NT2/D1 (cell line): ENCODE measurements at regions not wholly inside any gene's neighbourhood (a gene's known extent, or its start where the extent isn't known, plus 50 kb on each side); places are given as distances from the start of the nearest gene placed in this dataset.

ENCODE experiments used
- DNase-seq: peaks from one replicate; pipeline ENCODE4 v3.0.0-alpha.2; 2011; ENCODE audit warnings: low read depth, low spot score
- H3K27me3 ChIP-seq: 2 replicates; pipeline ENCODE4 v1.6.0; 2011; ENCODE audit warnings: mild to moderate bottlenecking; ENCODE audit not compliant: insufficient read length, insufficient read depth
- H3K36me3 ChIP-seq: 2 replicates; pipeline ENCODE4 v1.6.1; 2011; ENCODE audit warnings: mild to moderate bottlenecking, low read length, mixed read lengths; ENCODE audit not compliant: insufficient read depth, insufficient read length
- H3K4me1 ChIP-seq: 2 replicates; pipeline ENCODE4 v1.5.1; 2011; ENCODE audit not compliant: insufficient read depth, insufficient read length
- H3K4me3 ChIP-seq: 2 replicates; pipeline ENCODE4 v1.5.1; 2011; ENCODE audit warnings: low read depth; ENCODE audit not compliant: insufficient read length
- H3K9ac ChIP-seq: 2 replicates; pipeline ENCODE4 v1.6.0; 2011; ENCODE audit warnings: low read depth; ENCODE audit not compliant: insufficient read length
- H3K9me3 ChIP-seq: 2 replicates; pipeline ENCODE4 v1.5.1; 2011; ENCODE audit warnings: mild to moderate bottlenecking, low read length; ENCODE audit not compliant: insufficient read depth
- SUZ12 ChIP-seq: IDR thresholded peaks from 2 replicates; pipeline ENCODE4 v1.6.1; 2011; ENCODE audit not compliant: insufficient read length, insufficient read depth; ENCODE audit errors: extremely low read depth
- YY1 ChIP-seq: IDR thresholded peaks from 2 replicates; pipeline ENCODE4 v1.6.1; 2011; ENCODE audit not compliant: insufficient read length, insufficient read depth
- ZNF274 ChIP-seq: IDR thresholded peaks from 2 replicates; pipeline ENCODE4 v1.6.1; 2011; ENCODE audit warnings: mild to moderate bottlenecking, low read depth, low read length

DNA sequence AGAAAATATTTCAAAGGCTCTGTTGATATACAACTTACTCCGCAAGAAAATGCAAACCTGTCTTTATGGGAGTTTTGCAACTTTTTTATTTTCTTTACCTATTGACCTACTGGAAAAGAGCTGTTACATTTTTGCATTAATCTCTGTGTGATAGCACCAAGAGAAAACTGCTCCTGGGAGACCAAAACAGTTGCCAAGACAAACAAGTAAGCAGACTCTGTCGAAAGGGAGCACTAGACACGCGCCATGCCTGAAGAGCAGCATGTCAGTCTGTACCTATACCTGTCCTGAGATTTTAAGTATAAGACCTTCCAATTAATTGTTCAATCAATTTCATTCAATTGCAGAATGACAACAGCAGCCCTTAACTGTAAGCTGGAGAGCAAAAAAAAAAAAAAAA is 56.0 kb upstream of the TECRL start:
- H3K4me1 ChIP-seq: no peaks in the 10 kb centered on the region

GRCh38 chr4:64464581-64464980 is 55.3 kb upstream of the TECRL start:
- no peaks in the 10 kb centered on the region for H3K4me1 ChIP-seq
- no peak for TF ChIP-seq ZNF274
- no peak for TF ChIP-seq YY1
- no peak for TF ChIP-seq SUZ12
- no peak for DNase-seq
- H3K9ac ChIP-seq: no peak overlapping the region
- no peaks in the 10 kb centered on the region for H3K36me3 ChIP-seq
- H3K27me3 ChIP-seq: no peaks in the 10 kb centered on the region
- H3K4me3 ChIP-seq: no peak overlapping the region
- H3K9me3 ChIP-seq: no peaks in the 10 kb centered on the region

More for the DNA sequence above, 56.0 kb upstream of the TECRL start:
- H3K9ac ChIP-seq: no peak overlapping the region
- H3K27me3 ChIP-seq: no peaks in the 10 kb centered on the region
- no peak overlapping the region for H3K4me3 ChIP-seq
- no peaks in the 10 kb centered on the region for H3K36me3 ChIP-seq
- H3K9me3 ChIP-seq: no peaks in the 10 kb centered on the region
- no peak for DNase-seq
- TF ChIP-seq YY1: no peak
- no peak for TF ChIP-seq ZNF274
- TF ChIP-seq SUZ12: no peak
